ENCODE measurements at regions not wholly inside any gene's neighbourhood (a gene's known extent, or its start where the extent isn't known, plus 50 kb on each side); places are given as distances from the start of the nearest gene placed in this dataset.

DNA sequence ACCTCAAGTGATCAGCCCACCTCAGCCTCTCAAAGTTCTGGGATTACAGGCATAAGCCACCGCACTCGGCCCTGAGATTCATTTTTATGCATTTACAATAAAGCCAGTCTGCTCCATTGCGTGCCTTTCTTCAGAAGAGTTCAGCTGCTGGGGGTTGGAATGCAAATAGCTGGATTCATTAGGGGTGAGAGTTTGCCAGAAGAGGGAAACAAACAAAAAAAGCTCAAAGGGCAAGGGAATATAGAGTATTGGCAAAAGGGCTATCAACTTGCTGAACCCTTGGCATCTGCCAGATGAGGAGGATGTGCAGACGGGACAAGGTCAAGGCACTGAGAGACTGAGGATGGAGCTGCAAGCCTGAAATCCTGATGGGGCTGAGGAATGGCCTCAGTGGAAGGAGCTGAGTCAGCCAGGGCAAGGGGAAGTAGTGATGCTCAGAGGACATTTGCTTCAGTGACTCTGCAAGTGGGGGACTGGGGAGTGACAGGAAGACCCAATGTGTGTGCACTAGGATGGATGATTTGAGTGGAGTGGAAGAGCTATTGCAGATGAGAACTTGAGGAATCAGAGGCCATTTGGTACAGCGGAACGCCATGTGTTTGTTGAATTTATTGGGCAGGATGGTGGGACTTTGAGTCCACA is 75.0 kb upstream of the ARMC3 start:
- Histone ChIP-seq H3K4me1 (no peaks in the 10 kb centered on the region), H3K36me3 (no peaks in the 10 kb centered on the region), H3K27me3 (no peaks in the 10 kb centered on the region), H3K9me3 (no peaks in the 10 kb centered on the region), H3K4me3 (ENCODE audit: low read depth, low read length) (no peak overlapping the region)
- TF ChIP-seq, protein P1, sequence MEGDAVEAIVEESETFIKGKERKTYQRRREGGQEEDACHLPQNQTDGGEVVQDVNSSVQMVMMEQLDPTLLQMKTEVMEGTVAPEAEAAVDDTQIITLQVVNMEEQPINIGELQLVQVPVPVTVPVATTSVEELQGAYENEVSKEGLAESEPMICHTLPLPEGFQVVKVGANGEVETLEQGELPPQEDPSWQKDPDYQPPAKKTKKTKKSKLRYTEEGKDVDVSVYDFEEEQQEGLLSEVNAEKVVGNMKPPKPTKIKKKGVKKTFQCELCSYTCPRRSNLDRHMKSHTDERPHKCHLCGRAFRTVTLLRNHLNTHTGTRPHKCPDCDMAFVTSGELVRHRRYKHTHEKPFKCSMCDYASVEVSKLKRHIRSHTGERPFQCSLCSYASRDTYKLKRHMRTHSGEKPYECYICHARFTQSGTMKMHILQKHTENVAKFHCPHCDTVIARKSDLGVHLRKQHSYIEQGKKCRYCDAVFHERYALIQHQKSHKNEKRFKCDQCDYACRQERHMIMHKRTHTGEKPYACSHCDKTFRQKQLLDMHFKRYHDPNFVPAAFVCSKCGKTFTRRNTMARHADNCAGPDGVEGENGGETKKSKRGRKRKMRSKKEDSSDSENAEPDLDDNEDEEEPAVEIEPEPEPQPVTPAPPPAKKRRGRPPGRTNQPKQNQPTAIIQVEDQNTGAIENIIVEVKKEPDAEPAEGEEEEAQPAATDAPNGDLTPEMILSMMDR (IDR thresholded peaks at IDR 0.05; ENCODE audit: low read depth, low read length): no peak
- no peak for DNase-seq

GRCh38 chr10:22851865-22852239 is 76.0 kb upstream of the ARMC3 start:
- H3K4me3 ChIP-seq (ENCODE audit: low read depth, low read length): no peak overlapping the region

GRCh38 chr10:22850541-22850940 is 77.3 kb upstream of the ARMC3 start:
- TF ChIP-seq, protein P1 (IDR thresholded peaks at IDR 0.05; ENCODE audit: low read depth, low read length): no peak
- Histone ChIP-seq H3K27me3 (no peaks in the 10 kb centered on the region), H3K36me3 (no peaks in the 10 kb centered on the region), H3K4me3 (ENCODE audit: low read depth, low read length) (no peak overlapping the region), H3K4me1 (no peaks in the 10 kb centered on the region), H3K9me3 (no peaks in the 10 kb centered on the region)
- no peak for DNase-seq

More at GRCh38 chr10:22851865-22852239, 76.0 kb upstream of the ARMC3 start:
- DNase-seq: no peak
- Histone ChIP-seq H3K36me3 (no peaks in the 10 kb centered on the region), H3K27me3 (no peaks in the 10 kb centered on the region), H3K4me1 (no peaks in the 10 kb centered on the region), H3K9me3 (no peaks in the 10 kb centered on the region)
- TF ChIP-seq, protein P1 (IDR thresholded peaks at IDR 0.05; ENCODE audit: low read depth, low read length): no peak

DNA sequence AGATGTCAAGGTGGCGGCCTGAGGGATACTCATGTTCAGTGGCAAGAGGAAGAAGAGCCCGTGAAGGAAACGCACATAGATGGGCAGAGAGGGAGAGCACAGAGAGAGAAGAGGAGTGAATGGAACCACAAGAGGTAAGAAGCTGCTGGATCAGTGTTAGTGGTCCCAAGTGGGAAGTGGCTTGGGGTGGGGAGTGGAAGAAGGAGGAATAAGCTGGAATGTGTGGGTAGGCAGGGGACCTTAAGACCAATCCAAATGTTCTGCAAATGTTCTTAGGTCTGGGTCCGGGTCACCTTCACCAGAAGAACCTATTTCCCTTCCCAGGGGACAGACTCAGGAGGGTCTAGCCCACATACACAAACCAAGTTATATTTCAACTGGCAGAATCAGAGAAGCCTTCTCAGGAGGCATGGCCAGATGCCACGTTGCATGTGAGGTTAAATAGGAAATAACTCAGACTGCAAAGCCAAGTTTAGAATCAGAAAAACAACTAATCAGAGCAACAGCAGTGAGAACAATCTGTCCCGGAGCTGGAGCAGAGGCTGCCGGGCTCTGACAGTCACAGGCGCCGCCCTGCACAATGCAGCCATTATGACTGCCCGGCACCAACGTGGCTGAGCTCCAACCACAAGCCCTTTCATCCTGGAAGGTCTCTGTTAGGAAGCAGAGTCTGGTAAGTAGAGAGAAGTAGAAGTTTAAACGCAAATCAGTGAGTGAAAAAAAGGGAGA is 78.6 kb upstream of the ARMC3 start:
- H3K9me3 ChIP-seq: no peaks in the 10 kb centered on the region
- H3K27me3 ChIP-seq: no peaks in the 10 kb centered on the region
- TF ChIP-seq, protein P1 (IDR thresholded peaks at IDR 0.05; ENCODE audit: low read depth, low read length): no peak
- H3K4me3 ChIP-seq (ENCODE audit: low read depth, low read length): no peak overlapping the region
- H3K36me3 ChIP-seq: no peaks in the 10 kb centered on the region
- no peak for DNase-seq
- H3K4me1 ChIP-seq: no peaks in the 10 kb centered on the region

GRCh38 chr10:22848509-22848908 is 79.3 kb upstream of the ARMC3 start:
- Histone ChIP-seq H3K36me3 (no peaks in the 10 kb centered on the region), H3K9me3 (no peaks in the 10 kb centered on the region), H3K4me3 (ENCODE audit: low read depth, low read length) (no peak overlapping the region), H3K4me1 (no peaks in the 10 kb centered on the region), H3K27me3 (no peaks in the 10 kb centered on the region)
- DNase-seq: no peak
- TF ChIP-seq, protein P1 (IDR thresholded peaks at IDR 0.05; ENCODE audit: low read depth, low read length): no peak

DNA sequence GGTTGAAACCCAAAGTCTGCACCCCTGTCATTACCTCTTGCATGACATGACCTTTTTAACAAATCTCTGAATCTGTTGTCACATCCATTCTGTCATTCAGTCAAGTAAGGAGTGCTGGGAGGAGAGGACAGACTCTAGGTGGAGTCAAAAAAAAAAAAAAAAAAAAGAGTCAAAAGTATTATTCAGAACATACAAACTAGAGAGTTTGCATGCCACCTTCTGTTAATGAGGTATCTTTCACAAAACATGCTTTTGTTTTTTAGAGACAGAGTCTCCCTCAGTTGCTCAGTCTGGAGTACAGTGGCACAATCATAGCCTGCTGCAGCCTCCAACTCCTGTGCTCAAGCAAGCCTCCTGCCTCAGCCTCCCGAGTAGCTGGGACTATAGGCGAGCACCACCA is 81.6 kb upstream of the ARMC3 start:
- DNase-seq: no peak
- Histone ChIP-seq H3K36me3 (no peaks in the 10 kb centered on the region), H3K9me3 (no peaks in the 10 kb centered on the region), H3K27me3 (no peaks in the 10 kb centered on the region), H3K4me3 (ENCODE audit: low read depth, low read length) (no peak overlapping the region), H3K4me1 (no peaks in the 10 kb centered on the region)
- TF ChIP-seq, protein P1 (IDR thresholded peaks at IDR 0.05; ENCODE audit: low read depth, low read length): no peak
